ENCODE measurements at regions not wholly inside any gene's neighbourhood (a gene's known extent, or its start where the extent isn't known, plus 50 kb on each side); places are given as distances from the start of the nearest gene placed in this dataset.
"Not testable (repeated sequence)": the region's sequence is repeated elsewhere in the genome, so short reads cannot be mapped to it uniquely, and the experiment has no call there.

DNA sequence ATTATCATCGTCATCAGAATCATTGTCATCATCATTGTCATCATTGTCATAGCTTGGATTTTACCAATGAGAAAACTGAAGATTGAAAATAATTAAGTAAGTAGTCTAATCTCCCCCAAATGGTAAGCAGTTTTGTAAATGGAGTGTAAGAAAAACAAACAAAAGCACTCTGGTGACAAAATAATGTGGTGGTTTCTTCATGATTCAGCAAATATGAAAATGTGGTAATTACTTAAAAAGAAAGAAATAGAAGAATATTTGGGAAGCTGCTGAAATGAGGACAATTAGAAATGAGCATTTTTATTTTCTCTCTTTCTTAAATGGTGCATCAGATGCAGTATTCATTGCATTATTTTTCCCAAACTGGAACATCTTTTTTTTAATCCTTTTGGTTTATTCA is 514.4 kb downstream of the DCDC2C start:
- no peaks in the 10 kb centered on the region for H3K9me3 ChIP-seq (ENCODE audit: control insufficient read depth in 1 of 2, low read length in 2 of 2)
- no peak overlapping the region for H3K27ac ChIP-seq (ENCODE audit: low read depth, low read length)
- POLR2A ChIA-PET (ENCODE audit: partially characterized antibody) = no interaction called here
- no peak for DNase-seq
- H3K36me3 Mint-ChIP-seq = no peaks in the 10 kb centered on the region
- H3K9me3 Mint-ChIP-seq = peaks cover 0 to 19% (median 7%) of the 10 kb centered on the region in 8 donors
- H3K4me1 ChIP-seq (ENCODE audit: insufficient read depth, low read length) = no peaks in the 10 kb centered on the region
- H3K27me3 Mint-ChIP-seq = no peaks in the 10 kb centered on the region
- CTCF ChIA-PET (ENCODE audit: partially characterized antibody) = no interaction called here
- intact Hi-C loops (cut with micrococcal nuclease) = no loop called here
- H3K27ac Mint-ChIP-seq = no peak overlapping the region
- H3K4me3 ChIP-seq (ENCODE audit: low read length in 2 of 2) = no peak overlapping the region
- H3K4me1 Mint-ChIP-seq = no peaks in the 10 kb centered on the region
- no peaks in the 10 kb centered on the region for H3K27me3 ChIP-seq (ENCODE audit: insufficient read depth, low read length)
- H3K4me3 Mint-ChIP-seq = no peak overlapping the region
- no peaks in the 10 kb centered on the region for H3K36me3 ChIP-seq (ENCODE audit: insufficient read depth, low read length)

DNA sequence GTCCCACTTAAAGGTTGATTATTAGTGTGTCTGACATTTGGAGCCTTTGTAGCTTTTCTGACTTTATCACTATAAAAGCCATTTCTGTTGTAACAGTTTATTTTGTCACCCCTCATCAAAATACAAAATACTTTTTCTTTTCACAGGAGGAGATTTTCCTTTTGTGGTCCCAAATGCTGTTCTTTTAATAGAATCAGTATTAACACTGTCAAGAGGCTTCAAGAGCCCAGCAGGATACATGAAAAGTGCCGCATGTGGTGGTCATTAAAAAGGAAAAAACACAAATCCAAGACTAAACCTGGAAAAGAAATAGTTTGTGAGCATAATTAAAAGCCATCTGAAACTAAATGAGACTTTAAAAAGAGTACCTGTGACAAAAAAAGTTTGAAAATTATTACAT is 515.7 kb downstream of the DCDC2C start:
- Mint-ChIP-seq H3K27ac (no peak overlapping the region), H3K4me1 (no peaks in the 10 kb centered on the region)
- intact Hi-C loops (cut with micrococcal nuclease) = no loop called here

DNA sequence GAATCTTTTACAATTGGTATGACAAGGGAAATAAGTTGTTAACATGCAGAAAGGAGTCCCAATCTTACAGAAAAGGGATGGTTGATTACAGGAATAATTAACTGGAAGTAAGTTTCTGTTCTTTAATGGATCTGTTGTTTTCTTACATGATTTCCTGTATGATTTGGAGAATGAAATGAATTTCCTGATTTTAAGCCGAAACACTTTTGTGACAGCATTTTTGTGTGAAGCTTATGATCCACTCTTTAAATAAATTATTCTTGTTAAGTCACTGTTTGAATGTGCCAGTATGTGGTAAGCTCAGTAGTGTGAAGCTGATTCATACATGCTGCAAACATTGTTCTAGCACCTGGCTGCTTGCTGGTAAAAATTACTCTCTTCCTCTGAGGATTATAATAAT is 516.2 kb downstream of the DCDC2C start:
- POLR2A ChIA-PET (ENCODE audit: partially characterized antibody) = no interaction called here
- no peak for DNase-seq
- Histone ChIP-seq H3K9me3 (ENCODE audit: control insufficient read depth in 1 of 2, low read length in 2 of 2) (no peaks in the 10 kb centered on the region), H3K36me3 (ENCODE audit: insufficient read depth, low read length) (no peaks in the 10 kb centered on the region), H3K4me3 (ENCODE audit: low read length in 2 of 2) (no peak overlapping the region), H3K4me1 (ENCODE audit: insufficient read depth, low read length) (no peaks in the 10 kb centered on the region), H3K27me3 (ENCODE audit: insufficient read depth, low read length) (no peaks in the 10 kb centered on the region), H3K27ac (ENCODE audit: low read depth, low read length) (no peak overlapping the region)
- Mint-ChIP-seq H3K36me3 (no peaks in the 10 kb centered on the region), H3K27ac (no peak overlapping the region), H3K27me3 (no peaks in the 10 kb centered on the region), H3K4me1 (no peaks in the 10 kb centered on the region), H3K4me3 (no peak overlapping the region), H3K9me3 (peaks cover 0 to 22% (median 9%) of the 10 kb centered on the region in 8 donors)
- intact Hi-C loops (cut with micrococcal nuclease) = no loop called here
- CTCF ChIA-PET (ENCODE audit: partially characterized antibody) = no interaction called here

More for the DNA sequence above, 515.7 kb downstream of the DCDC2C start:
- POLR2A ChIA-PET (ENCODE audit: partially characterized antibody) = no interaction called here
- CTCF ChIA-PET (ENCODE audit: partially characterized antibody) = no interaction called here
- Histone ChIP-seq H3K9me3 (ENCODE audit: control insufficient read depth in 1 of 2, low read length in 2 of 2) (no peaks in the 10 kb centered on the region), H3K27me3 (ENCODE audit: insufficient read depth, low read length) (no peaks in the 10 kb centered on the region), H3K4me1 (ENCODE audit: insufficient read depth, low read length) (no peaks in the 10 kb centered on the region), H3K4me3 (ENCODE audit: low read length in 2 of 2) (no peak overlapping the region), H3K27ac (ENCODE audit: low read depth, low read length) (no peak overlapping the region), H3K36me3 (ENCODE audit: insufficient read depth, low read length) (no peaks in the 10 kb centered on the region)
- Mint-ChIP-seq H3K27me3 (no peaks in the 10 kb centered on the region), H3K4me3 (no peak overlapping the region), H3K36me3 (no peaks in the 10 kb centered on the region), H3K9me3 (peaks cover 0 to 19% (median 9%) of the 10 kb centered on the region in 8 donors)
- no peak for DNase-seq

DNA sequence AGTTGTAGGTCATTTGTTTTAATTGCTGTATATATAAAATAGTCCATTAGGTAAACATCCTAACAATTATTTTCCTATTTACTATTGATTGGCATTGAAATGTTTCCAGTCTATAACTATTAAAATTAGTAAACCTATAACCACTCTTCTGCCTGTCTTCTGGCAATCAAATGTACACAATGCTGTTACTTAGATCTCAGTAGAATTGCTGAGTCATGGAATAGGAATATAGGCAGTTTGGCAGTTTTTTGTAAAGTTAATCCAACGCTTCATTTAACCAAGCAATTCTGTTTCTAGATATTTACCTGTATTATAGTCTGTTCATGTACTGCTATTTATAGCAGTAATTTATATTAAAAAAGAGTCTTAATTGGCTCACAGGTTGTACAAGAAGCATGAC is 518.1 kb downstream of the DCDC2C start:
- Mint-ChIP-seq H3K27me3 (no peaks in the 10 kb centered on the region), H3K4me3 (no peak overlapping the region), H3K36me3 (no peaks in the 10 kb centered on the region), H3K4me1 (no peaks in the 10 kb centered on the region), H3K27ac (no peak overlapping the region), H3K9me3 (peaks cover 0 to 25% (median 5%) of the 10 kb centered on the region in 8 donors)
- Histone ChIP-seq H3K36me3 (ENCODE audit: insufficient read depth, low read length) (no peaks in the 10 kb centered on the region), H3K4me1 (ENCODE audit: insufficient read depth, low read length) (no peaks in the 10 kb centered on the region), H3K4me3 (ENCODE audit: low read length in 2 of 2) (no peak overlapping the region), H3K27ac (ENCODE audit: low read depth, low read length) (no peak overlapping the region), H3K9me3 (ENCODE audit: control insufficient read depth in 1 of 2, low read length in 2 of 2) (no peaks in the 10 kb centered on the region), H3K27me3 (ENCODE audit: insufficient read depth, low read length) (no peaks in the 10 kb centered on the region)
- POLR2A ChIA-PET (ENCODE audit: partially characterized antibody) = no interaction called here
- CTCF ChIA-PET (ENCODE audit: partially characterized antibody) = no interaction called here
- DNase-seq = no peak
- intact Hi-C loops (cut with micrococcal nuclease) = no loop called here

GRCh38 chr2:4221845-4222244 is 518.5 kb downstream of the DCDC2C start:
- POLR2A ChIA-PET (ENCODE audit: partially characterized antibody) = no interaction called here
- peaks cover 0 to 25% (median 4%) of the 10 kb centered on the region in 8 donors for H3K9me3 Mint-ChIP-seq
- no peak overlapping the region for H3K27ac ChIP-seq (ENCODE audit: low read depth, low read length)
- H3K4me1 ChIP-seq (ENCODE audit: insufficient read depth, low read length) = no peaks in the 10 kb centered on the region
- intact Hi-C loops (cut with micrococcal nuclease) = no loop called here
- no peaks in the 10 kb centered on the region for H3K36me3 Mint-ChIP-seq
- no peak overlapping the region for H3K27ac Mint-ChIP-seq
- H3K4me3 ChIP-seq (ENCODE audit: low read length in 2 of 2) = no peak overlapping the region
- H3K27me3 Mint-ChIP-seq = no peaks in the 10 kb centered on the region
- CTCF ChIA-PET (ENCODE audit: partially characterized antibody) = no interaction called here
- no peak for DNase-seq
- no peaks in the 10 kb centered on the region for H3K4me1 Mint-ChIP-seq
- H3K36me3 ChIP-seq (ENCODE audit: insufficient read depth, low read length) = no peaks in the 10 kb centered on the region
- H3K9me3 ChIP-seq (ENCODE audit: control insufficient read depth in 1 of 2, low read length in 2 of 2) = no peaks in the 10 kb centered on the region
- H3K27me3 ChIP-seq (ENCODE audit: insufficient read depth, low read length) = no peaks in the 10 kb centered on the region
- H3K4me3 Mint-ChIP-seq = no peak overlapping the region

- H3K4me3 ChIP-seq (ENCODE audit: low read length in 2 of 2); H3K36me3 Mint-ChIP-seq; H3K9me3 ChIP-seq (ENCODE audit: control insufficient read depth in 1 of 2, low read length in 2 of 2); H3K4me3 Mint-ChIP-seq; H3K4me1 ChIP-seq (ENCODE audit: insufficient read depth, low read length); CTCF ChIA-PET (ENCODE audit: partially characterized antibody); H3K27me3 Mint-ChIP-seq; POLR2A ChIA-PET (ENCODE audit: partially characterized antibody); H3K27ac ChIP-seq (ENCODE audit: low read depth, low read length); H3K4me1 Mint-ChIP-seq; DNase-seq; H3K27ac Mint-ChIP-seq; H3K27me3 ChIP-seq (ENCODE audit: insufficient read depth, low read length); H3K36me3 ChIP-seq (ENCODE audit: insufficient read depth, low read length); intact Hi-C loops (cut with micrococcal nuclease): not testable (repeated sequence)
- H3K9me3 Mint-ChIP-seq = peaks cover 0 to 23% (median 15%) of the 10 kb centered on the region in 8 donors
Observed at GRCh38 chr2:4244422-4244821, 541.0 kb downstream of the DCDC2C start.

DNA sequence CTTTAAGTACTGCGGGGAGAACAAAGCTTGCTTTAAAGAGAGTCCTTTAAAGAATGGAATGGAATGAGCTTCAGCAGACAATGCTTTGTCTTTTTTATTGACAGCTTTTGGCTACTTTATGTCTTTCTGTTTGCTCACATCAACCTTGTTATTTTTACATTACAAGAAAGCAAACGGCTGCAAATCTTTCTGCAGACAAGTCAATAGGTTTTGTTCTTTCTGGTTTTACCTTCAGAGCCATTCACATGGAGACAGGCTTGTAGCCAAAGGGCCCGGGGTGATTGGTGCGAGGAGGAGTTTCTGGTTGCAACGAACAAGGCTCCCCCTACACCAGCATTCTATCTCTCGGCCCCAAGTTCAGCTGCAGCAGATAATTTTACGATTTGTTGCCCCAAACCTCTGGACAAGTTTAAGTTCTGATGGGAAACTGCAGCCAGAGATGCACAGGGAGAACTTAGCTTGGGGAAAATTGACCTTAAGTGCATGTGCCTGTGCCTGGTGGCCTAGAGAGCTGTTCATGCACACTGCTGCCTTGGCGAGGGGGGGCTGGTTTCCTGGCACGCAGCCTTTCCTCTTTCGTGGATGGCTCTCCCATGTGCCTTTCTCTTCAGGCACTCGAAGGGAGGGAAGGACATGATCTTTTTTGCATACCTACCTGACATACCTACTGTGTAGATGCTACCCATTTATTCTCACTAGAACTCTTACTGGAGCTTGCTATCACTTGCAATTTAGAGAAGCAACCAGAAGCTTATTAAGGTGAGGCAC is 543.2 kb downstream of the DCDC2C start:
- no peaks in the 10 kb centered on the region for H3K4me1 ChIP-seq (ENCODE audit: insufficient read depth, low read length)
- H3K4me3 Mint-ChIP-seq = no peak overlapping the region
- H3K36me3 Mint-ChIP-seq = no peaks in the 10 kb centered on the region
- intact Hi-C loops (cut with micrococcal nuclease) = no loop called here
- no peaks in the 10 kb centered on the region for H3K4me1 Mint-ChIP-seq
- no peaks in the 10 kb centered on the region for H3K27me3 Mint-ChIP-seq
- H3K9me3 Mint-ChIP-seq = peaks cover 0 to 17% (median 11%) of the 10 kb centered on the region in 8 donors
- POLR2A ChIA-PET (ENCODE audit: partially characterized antibody) = no interaction called here
- no peaks in the 10 kb centered on the region for H3K27me3 ChIP-seq (ENCODE audit: insufficient read depth, low read length)
- no peak for DNase-seq
- no peaks in the 10 kb centered on the region for H3K36me3 ChIP-seq (ENCODE audit: insufficient read depth, low read length)
- no peak overlapping the region for H3K27ac Mint-ChIP-seq
- no peak overlapping the region for H3K4me3 ChIP-seq (ENCODE audit: low read length in 2 of 2)
- CTCF ChIA-PET (ENCODE audit: partially characterized antibody) = no interaction called here
- no peak overlapping the region for H3K27ac ChIP-seq (ENCODE audit: low read depth, low read length)
- H3K9me3 ChIP-seq (ENCODE audit: control insufficient read depth in 1 of 2, low read length in 2 of 2) = no peaks in the 10 kb centered on the region

DNA sequence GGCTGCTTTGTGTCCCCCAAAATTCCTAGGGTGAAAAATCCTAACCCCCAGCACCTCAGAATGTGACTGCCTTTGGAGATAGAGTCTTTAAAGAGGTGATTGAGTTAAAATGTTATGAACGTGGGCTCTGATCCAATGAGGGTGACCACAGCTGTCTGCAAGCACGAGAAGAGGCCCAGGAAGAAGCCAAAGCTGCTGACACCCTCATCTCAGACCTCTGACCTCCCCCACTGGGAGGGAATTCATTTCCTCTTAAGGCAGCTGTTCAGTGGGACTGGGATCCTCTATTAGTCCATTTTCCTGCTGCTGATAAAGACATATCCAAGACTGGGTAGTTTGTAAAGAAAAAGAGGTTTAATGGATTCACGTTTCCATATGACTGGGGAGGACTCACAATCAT is 544.4 kb downstream of the DCDC2C start:
- H3K9me3 ChIP-seq (ENCODE audit: control insufficient read depth in 1 of 2, low read length in 2 of 2) = no peaks in the 10 kb centered on the region
- Mint-ChIP-seq H3K36me3 (no peaks in the 10 kb centered on the region), H3K9me3 (peaks cover 0 to 17% (median 8%) of the 10 kb centered on the region in 8 donors), H3K27me3 (no peaks in the 10 kb centered on the region), H3K4me1 (no peaks in the 10 kb centered on the region), H3K27ac (no peak overlapping the region), H3K4me3 (no peak overlapping the region)
- DNase-seq = no peak
- CTCF ChIA-PET (ENCODE audit: partially characterized antibody) = no interaction called here
- intact Hi-C loops (cut with micrococcal nuclease) = no loop called here
- no peaks in the 10 kb centered on the region for H3K36me3 ChIP-seq (ENCODE audit: insufficient read depth, low read length)
- POLR2A ChIA-PET (ENCODE audit: partially characterized antibody) = no interaction called here
- no peak overlapping the region for H3K4me3 ChIP-seq (ENCODE audit: low read length in 2 of 2)
- no peaks in the 10 kb centered on the region for H3K4me1 ChIP-seq (ENCODE audit: insufficient read depth, low read length)
- H3K27me3 ChIP-seq (ENCODE audit: insufficient read depth, low read length) = no peaks in the 10 kb centered on the region
- no peak overlapping the region for H3K27ac ChIP-seq (ENCODE audit: low read depth, low read length)

All from CD4-positive, alpha-beta memory T cell (primary cell).